ENCODE measurements at regions not wholly inside any gene's neighbourhood (a gene's known extent, or its start where the extent isn't known, plus 50 kb on each side); places are given as distances from the start of the nearest gene placed in this dataset.

DNA sequence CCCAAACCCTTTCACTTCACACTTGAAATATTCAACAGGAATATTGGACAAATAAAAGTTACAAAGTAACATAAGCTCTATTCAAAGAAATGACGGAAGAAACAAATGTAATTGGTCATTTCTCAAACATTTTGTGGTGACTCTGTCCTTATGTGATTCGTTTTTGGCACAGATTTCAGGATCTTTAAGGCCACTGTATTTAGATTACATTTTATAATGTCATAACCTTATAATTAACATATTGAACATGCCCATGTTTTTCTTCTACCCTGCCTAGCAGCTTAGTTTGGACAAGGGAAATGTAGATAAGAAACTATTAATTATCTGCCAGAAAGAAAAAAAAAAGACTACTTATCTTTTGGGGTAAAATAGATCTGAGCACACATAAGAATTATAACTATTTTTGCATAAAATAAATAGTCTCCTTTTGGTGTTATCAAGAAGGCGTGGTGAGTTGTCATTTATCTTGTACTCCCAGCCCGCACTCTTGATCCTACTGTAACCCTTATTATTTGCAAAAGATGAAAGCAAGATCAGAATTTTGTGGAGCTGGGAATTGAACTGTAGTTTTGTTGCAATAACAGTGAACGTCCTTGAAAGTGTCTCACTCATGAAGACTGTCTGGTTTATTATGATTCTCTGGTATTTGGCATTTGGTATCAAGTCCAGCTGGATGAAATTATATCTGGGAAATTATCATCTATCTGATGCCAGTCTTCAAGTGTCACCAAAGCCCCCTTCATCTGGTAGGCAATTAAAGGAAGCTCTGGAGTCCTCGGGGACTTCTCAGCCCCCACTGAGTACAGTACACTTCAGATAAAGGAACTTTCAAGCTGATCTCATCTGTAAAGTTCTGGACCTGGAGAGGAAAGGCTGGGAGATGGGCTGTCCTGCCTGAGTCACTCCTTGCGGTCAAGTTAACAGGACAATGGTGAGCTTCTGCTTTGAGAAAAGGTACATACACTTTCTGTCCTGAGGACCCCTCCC lies 175.7 kb upstream of the INHBA start:
- TF ChIP-seq CREB1 (IDR thresholded peaks at IDR 0.05; ENCODE audit: low read depth) (no peak), RB1 (IDR thresholded peaks at IDR 0.05; ENCODE audit: borderline replicate concordance) (no peak), NR2C2 (IDR thresholded peaks at IDR 0.05; ENCODE audit: borderline replicate concordance, control insufficient read depth, insufficient read length, low read depth) (no peak), KAT2A (conservative IDR thresholded peaks at IDR 0.05; ENCODE audit: control insufficient read depth, low read depth, low read length) (no peak), EP300 (IDR thresholded peaks at IDR 0.05; ENCODE audit: borderline replicate concordance in 1 of 2, control insufficient read depth in 1 of 2, low read depth in 2 of 2, low read length in 2 of 2) (no peak), MTA3 (IDR thresholded peaks at IDR 0.05; ENCODE audit: borderline replicate concordance, low read length) (no peak), POLR2A (IDR thresholded peaks at IDR 0.05; ENCODE audit: low read depth, low read length) (no peak)
